Neural cell (in vitro differentiated cells): ENCODE measurements at regions not wholly inside any gene's neighbourhood (a gene's known extent, or its start where the extent isn't known, plus 50 kb on each side); places are given as distances from the start of the nearest gene placed in this dataset.

Source experiments
- H2AFZ ChIP-seq: fragments of 200-600, 300-800 bp; sonication (generic), shearing (Covaris generic); 2 replicates; pipeline ENCODE4 v1.6.0; 2014; ENCODE audit warnings: low read depth, mild to moderate bottlenecking, antibody characterized with exemption, low read length, moderate library complexity
- H3F3A ChIP-seq: fragments of 200-600 bp; shearing (Covaris generic); 2 replicates; pipeline ENCODE4 v1.6.1; 2016; ENCODE audit warnings: mild to moderate bottlenecking, moderate library complexity, mixed read lengths, antibody characterized with exemption, low read length; ENCODE audit not compliant: insufficient read depth, poor library complexity, severe bottlenecking
- H3K27ac ChIP-seq: fragments of 200-600, 300-800 bp; sonication (generic), shearing (Covaris generic); 2 replicates; pipeline ENCODE4 v1.5.1; 2014; ENCODE audit warnings: mild to moderate bottlenecking, low read length, moderate library complexity
- H3K27me3 ChIP-seq: fragments of 300-800, 200-600 bp; sonication (generic), shearing (Covaris generic); 2 replicates; pipeline ENCODE4 v1.6.0; 2014; ENCODE audit warnings: mild to moderate bottlenecking, low read depth, low read length, moderate library complexity; ENCODE audit not compliant: insufficient read depth
- H3K36me3 ChIP-seq: fragments of 300-800, 200-600 bp; sonication (generic), shearing (Covaris generic); 2 replicates; pipeline ENCODE4 v1.5.1; 2014; ENCODE audit warnings: mild to moderate bottlenecking, antibody characterized with exemption, low read length, moderate library complexity; ENCODE audit not compliant: insufficient read depth
- H3K4me2 ChIP-seq: fragments of 300-800, 200-600 bp; sonication (generic), shearing (Covaris generic); 2 replicates; pipeline ENCODE4 v1.6.0; 2014; ENCODE audit warnings: mild to moderate bottlenecking, low read length
- H3K4me3 ChIP-seq: fragments of 300-800, 200-600 bp; sonication (generic), shearing (Covaris generic); 2 replicates; pipeline ENCODE4 v1.5.1; 2014; ENCODE audit warnings: mild to moderate bottlenecking, low read length, moderate library complexity
- H3K79me2 ChIP-seq: fragments of 200-600 bp; shearing (Covaris generic); replicated peaks from 2 replicates; pipeline ENCODE4 v1.6.0; 2014; ENCODE audit warnings: mild to moderate bottlenecking, low read length, moderate library complexity; ENCODE audit not compliant: insufficient read depth
- H3K9ac ChIP-seq: fragments of 300-800, 200-600 bp; sonication (generic), shearing (Covaris generic); 2 replicates; pipeline ENCODE4 v1.6.1; 2016; ENCODE audit warnings: mild to moderate bottlenecking, low read length, mixed read lengths
- H3K9me2 ChIP-seq: fragments of 200-600 bp; shearing (Covaris generic); 2 replicates; pipeline ENCODE4 v1.6.1; 2016; ENCODE audit warnings: mild to moderate bottlenecking, low read length, mixed read lengths; ENCODE audit not compliant: insufficient read depth
- H3K9me3 ChIP-seq: fragments of 200-600, 300-800 bp; sonication (generic), shearing (Covaris generic); 2 replicates; pipeline ENCODE4 v1.6.1; 2016; ENCODE audit warnings: mild to moderate bottlenecking, mixed run types, low read length, moderate library complexity, mixed read lengths
- H4K20me1 ChIP-seq: fragments of 200-600 bp; shearing (Covaris generic); 2 replicates; pipeline ENCODE4 v1.6.1; 2016; ENCODE audit warnings: mild to moderate bottlenecking, mixed run types; ENCODE audit not compliant: insufficient read depth
- CTCF ChIP-seq: fragments of 450-650 bp; IDR thresholded peaks from 2 replicates; pipeline ENCODE4 v1.5.1; 2014; ENCODE audit warnings: antibody characterized with exemption, mild to moderate bottlenecking, moderate library complexity; ENCODE audit not compliant: poor library complexity, severe bottlenecking
- EP300 ChIP-seq: fragments of 450-650 bp; conservative IDR thresholded peaks from 2 replicates; pipeline ENCODE4 v1.6.1; 2014; ENCODE audit warnings: antibody characterized with exemption, mild to moderate bottlenecking, moderate library complexity; ENCODE audit not compliant: poor library complexity, severe bottlenecking
- EZH2 ChIP-seq: fragments of 200-600, 300-800 bp; shearing (Covaris generic), sonication (generic); IDR thresholded peaks from 2 replicates; pipeline ENCODE4 v1.6.1; 2014; ENCODE audit warnings: antibody characterized with exemption, low read length, borderline replicate concordance, mild to moderate bottlenecking; ENCODE audit not compliant: insufficient read depth, poor library complexity, severe bottlenecking
- MXI1 ChIP-seq: fragments of 450-650 bp; conservative IDR thresholded peaks from 2 replicates; pipeline ENCODE4 v1.6.1; 2014; ENCODE audit warnings: antibody characterized with exemption, mild to moderate bottlenecking; ENCODE audit not compliant: poor library complexity, severe bottlenecking
- POLR2AphosphoS5 ChIP-seq: IDR thresholded peaks from 2 replicates; pipeline ENCODE4 v1.6.1; 2012
- RAD21 ChIP-seq: fragments of 450-650 bp; conservative IDR thresholded peaks from 2 replicates; pipeline ENCODE4 v1.6.1; 2014; ENCODE audit warnings: antibody characterized with exemption, mild to moderate bottlenecking, moderate library complexity
- REST ChIP-seq: IDR thresholded peaks from 2 replicates; pipeline ENCODE4 v1.6.1; 2012; ENCODE audit warnings: borderline replicate concordance
- SMC3 ChIP-seq: fragments of 450-650 bp; conservative IDR thresholded peaks from 2 replicates; pipeline ENCODE4 v1.6.1; 2014; ENCODE audit warnings: antibody characterized with exemption, mild to moderate bottlenecking, moderate library complexity; ENCODE audit not compliant: poor library complexity
- TAF1 ChIP-seq: IDR thresholded peaks from 2 replicates; pipeline ENCODE4 v1.6.1; 2012; ENCODE audit warnings: low read depth

- Histone ChIP-seq H2AFZ (no peak overlapping the region), H3K36me3 (no peaks in the 10 kb centered on the region), H3F3A (no peaks in the 10 kb centered on the region), H3K27me3 (no peaks in the 10 kb centered on the region), H3K9me3 (no peaks in the 10 kb centered on the region), H3K9ac (no peak overlapping the region), H3K4me3 (no peak overlapping the region), H4K20me1 (no peaks in the 10 kb centered on the region), H3K79me2 (no peaks in the 10 kb centered on the region), H3K27ac (no peak overlapping the region), H3K9me2 (no peaks in the 10 kb centered on the region), H3K4me2 (no peak overlapping the region)
- no peak for TF ChIP-seq CTCF
- no peak for TF ChIP-seq TAF1
- TF ChIP-seq SMC3, result no peak
- no peak for TF ChIP-seq POLR2AphosphoS5
- no peak for TF ChIP-seq RAD21
- TF ChIP-seq EZH2, result no peak
- no peak for TF ChIP-seq MXI1
- TF ChIP-seq REST, result no peak
- TF ChIP-seq EP300, result no peak
Measured at GRCh38 chr16:5349101-5349500, 251.5 kb upstream of the EEF2KMT start.

- Histone ChIP-seq H3K9me3 (no peaks in the 10 kb centered on the region), H3K4me3 (no peak overlapping the region), H3K79me2 (no peaks in the 10 kb centered on the region), H4K20me1 (no peaks in the 10 kb centered on the region), H3K9me2 (no peaks in the 10 kb centered on the region), H3K4me2 (no peak overlapping the region), H3K36me3 (no peaks in the 10 kb centered on the region), H3F3A (no peaks in the 10 kb centered on the region), H2AFZ (no peak overlapping the region), H3K27me3 (no peaks in the 10 kb centered on the region), H3K27ac (no peak overlapping the region), H3K9ac (no peak overlapping the region)
- TF ChIP-seq TAF1 (no peak), EZH2 (no peak), RAD21 (no peak), REST (no peak), EP300 (no peak), CTCF (no peak), POLR2AphosphoS5 (no peak), MXI1 (no peak), SMC3 (no peak)
Measured at GRCh38 chr16:5347561-5347960, 250.0 kb upstream of the EEF2KMT start.
